HK-2 (cell line): ENCODE measurements at regions not wholly inside any gene's neighbourhood (a gene's known extent, or its start where the extent isn't known, plus 50 kb on each side); places are given as distances from the start of the nearest gene placed in this dataset.

Experiments
- DNase-seq: peaks from one replicate; pipeline ENCODE4 v3.0.0-alpha.2; 2018; ENCODE audit not compliant: unreplicated experiment

GRCh38 chr19:30152510-30153291, 210.7 kb downstream of the URI1 start:
- DNase-seq: no peak

DNA sequence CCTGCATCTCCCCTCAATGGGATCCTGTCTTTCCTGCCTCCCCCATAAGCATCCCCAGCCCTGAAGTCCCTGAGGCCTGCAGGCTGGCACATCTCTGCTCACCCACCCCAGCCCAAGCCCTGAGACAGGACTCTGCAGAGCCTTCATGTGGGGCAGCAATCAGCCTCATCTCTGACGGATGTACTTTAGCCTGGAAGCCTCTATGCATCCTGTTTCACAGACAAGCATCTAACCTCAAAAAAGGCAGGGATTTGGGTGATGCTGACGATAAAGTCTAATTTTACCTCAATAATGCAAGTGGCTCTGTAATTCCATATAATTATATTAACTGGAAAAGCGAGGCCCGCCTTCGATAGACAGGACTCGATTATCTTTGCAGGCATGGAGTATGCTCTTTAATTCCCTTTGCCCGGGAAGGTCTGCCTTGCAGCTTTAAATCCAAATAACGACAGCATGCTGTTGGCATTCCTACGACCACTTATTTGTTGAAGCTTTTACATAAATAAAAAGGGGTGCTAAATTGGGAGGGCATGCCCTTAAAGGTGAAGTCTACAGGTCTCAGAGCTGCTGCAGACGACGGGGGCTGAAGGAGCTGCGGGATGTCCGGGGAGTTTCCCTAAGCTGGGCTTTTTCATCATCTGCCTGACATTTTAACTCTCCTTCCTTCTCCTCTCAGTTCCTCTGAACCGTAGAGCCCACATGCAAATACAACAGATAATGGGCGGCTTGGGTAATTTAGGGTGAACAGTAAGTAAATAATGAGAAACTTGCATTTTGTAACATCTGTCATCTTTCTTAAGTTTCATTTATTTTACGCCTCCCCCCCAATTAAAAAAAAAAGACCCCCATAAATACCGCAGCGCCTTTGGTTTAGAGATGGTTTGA, 211.5 kb downstream of the URI1 start:
- DNase-seq: no peak

- no peak for DNase-seq
Observed at GRCh38 chr19:30154410-30154809, 212.4 kb downstream of the URI1 start.

DNA sequence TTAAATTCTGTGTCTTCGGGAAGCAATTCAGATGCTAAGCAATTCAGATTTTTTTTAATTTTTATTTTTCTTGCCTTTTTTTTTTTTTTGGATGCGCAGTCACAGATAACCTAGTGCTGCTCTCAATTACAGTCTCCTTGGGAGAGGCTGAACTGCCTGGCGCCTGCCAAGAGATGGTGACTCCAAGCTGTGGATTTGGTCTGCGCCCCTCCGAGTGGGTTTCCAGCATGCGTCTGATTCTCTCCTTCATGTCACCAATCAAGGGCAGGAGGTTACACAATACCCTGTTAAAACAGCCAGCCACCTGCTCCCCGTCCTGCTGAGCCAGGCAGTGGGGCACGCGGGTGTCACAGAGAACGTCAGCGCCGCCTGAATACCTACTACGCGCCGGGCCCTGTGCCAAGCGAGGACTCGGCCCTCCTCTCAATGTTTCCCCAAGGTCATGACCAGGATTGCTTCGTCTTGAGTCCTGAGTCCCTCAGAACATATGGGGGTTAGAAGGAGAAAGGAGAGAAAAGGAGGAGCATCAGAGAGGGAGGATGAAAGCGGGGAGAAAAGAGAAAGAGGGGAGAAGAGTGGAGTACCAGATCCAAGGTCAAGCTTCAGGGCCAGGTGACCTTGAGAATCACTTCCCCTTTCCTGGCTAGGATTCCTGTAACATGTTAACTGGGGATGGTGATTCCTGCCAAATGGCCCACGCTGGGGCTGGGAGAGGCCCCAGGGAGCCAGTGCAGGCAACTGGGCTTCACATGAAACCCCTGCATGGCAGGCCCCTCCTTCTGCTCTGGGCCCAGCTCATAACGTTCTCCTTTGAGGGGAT, 213.6 kb downstream of the URI1 start:
- DNase-seq: no peak

DNA sequence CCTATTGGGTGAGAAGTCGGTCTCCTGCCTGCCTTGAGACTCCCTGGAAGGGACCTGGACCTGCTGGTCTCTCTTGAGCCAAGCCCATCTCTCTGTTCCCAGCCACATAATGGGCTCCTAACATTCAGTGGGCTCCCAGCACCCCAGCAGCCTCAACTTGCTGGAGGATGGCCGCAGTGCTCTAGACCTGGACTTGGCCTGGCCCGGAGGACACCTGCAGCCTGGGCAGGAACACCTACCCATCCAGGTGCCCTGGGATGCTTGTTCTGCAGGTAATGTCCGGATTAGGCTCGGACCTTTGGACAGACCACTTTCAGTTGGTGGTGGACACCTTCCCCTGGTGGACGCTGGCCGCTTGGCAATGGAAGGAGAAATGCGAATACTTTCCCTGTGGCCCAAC, 214.6 kb downstream of the URI1 start:
- DNase-seq: no peak

GRCh38 chr19:30158067-30158892, 213.9 kb upstream of the ZNF536 start:
- no peak for DNase-seq

- no peak for DNase-seq
Observed at GRCh38 chr19:30158893-30159245, 213.3 kb upstream of the ZNF536 start.

GRCh38 chr19:30159636-30160035, 212.5 kb upstream of the ZNF536 start:
- no peak for DNase-seq

DNA sequence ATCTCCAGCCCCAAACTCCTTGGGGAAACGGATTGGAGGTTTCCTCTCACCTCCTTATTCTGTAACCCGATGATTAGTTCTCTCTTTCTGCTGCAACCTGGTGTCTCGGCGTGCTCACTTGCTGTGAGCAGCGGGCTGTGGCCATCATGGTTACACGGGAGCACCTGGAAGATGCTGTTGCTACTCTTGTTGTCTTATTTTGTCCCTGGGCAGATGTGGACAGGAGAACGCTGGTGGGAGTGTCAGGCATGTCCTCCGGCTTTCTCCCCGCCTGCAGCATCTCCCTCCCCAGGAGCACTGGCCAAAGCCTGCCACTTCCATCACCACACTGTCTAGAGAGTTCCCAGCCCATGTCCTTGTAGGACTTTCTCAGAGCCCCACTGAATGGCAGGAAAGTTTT, 211.8 kb upstream of the ZNF536 start:
- DNase-seq: no peak

GRCh38 chr19:30161021-30161655, 211.0 kb upstream of the ZNF536 start:
- DNase-seq: no peak

GRCh38 chr19:30161770-30162169, 210.4 kb upstream of the ZNF536 start:
- no peak for DNase-seq

- DNase-seq: no peak
Observed at GRCh38 chr19:30162718-30163117, 209.5 kb upstream of the ZNF536 start.

DNA sequence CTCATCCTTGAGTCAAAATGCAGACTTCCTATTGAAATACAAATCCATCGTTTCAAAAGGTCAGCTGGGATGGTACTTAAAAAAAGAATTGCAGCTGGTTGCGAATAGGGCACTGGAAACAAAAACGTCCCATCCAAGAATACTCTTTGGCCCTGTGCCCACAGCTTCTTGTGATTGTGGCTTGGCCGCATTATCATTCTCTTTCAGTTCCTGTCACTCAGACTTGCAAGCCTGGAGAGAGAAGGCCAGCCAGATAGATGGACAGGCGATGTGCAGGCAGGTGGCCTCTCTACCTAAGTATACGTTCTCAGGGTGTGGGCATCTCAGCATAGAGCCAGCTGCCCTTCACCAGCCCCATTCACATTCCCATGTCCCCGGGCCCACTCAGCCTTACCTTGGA, 208.5 kb upstream of the ZNF536 start:
- no peak for DNase-seq

DNA sequence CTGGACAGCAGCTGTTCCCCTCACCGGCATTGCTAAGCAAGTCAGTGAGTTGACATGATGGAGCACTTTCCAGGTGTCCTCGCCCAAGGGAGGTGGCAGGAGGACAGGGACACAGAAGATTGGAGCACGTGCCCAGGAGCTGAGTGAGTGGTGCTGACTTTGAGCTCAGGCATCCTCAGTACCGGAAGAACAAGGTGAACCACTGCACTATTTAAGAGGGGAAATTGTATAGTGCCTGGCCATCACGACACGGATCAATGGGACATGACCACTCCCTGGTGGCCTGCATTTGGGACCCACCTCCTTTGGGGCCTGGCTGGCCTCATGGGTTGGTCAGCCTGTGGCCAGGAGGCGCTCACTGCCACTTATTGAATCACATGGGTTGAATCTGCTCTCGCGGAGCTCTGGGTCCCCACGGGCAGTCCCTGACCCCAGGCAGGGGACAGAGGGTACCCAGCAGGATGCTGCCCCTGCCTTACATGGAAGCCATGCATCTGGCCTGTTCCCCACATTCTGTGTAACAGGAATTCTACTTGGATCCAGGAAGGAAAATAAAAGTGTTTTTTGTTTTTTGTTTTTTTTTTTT, 206.9 kb upstream of the ZNF536 start:
- DNase-seq: no peak

DNA sequence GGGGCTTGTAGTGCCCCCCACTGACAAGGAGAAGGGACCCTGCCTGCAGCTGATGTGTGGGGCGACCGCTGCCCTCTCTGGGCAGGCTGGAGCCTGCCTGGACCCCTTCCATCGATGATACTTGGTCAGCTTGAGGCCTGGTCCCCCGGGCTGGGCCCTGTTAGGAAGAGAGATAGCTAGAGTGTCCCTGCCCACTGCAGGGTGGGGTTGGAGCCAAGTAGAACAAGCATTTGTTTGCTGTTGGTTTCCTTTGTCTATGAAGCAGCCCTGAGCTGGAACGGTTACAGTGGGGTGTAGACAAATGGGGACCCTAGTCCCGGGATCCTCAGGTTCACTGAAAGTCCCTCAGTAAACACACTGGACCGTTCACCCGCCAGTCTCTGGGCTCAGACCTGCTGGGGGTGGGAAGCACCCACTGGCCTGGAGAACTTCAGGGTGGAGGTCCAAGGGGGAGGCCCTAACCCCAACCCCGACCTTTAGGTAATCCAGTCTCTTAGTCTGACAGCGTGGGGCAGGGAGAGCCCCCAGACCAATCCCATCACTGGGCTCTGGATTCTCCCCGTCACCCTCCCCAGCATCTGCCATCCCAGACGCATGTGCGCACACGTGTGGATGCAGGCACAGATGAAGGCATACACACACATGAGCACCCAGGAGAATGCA, 204.8 kb upstream of the ZNF536 start:
- no peak for DNase-seq

- DNase-seq: no peak
Observed at GRCh38 chr19:30167976-30168635, 204.1 kb upstream of the ZNF536 start.

- DNase-seq: no peak
Observed at GRCh38 chr19:30168760-30169159, 203.4 kb upstream of the ZNF536 start.

DNA sequence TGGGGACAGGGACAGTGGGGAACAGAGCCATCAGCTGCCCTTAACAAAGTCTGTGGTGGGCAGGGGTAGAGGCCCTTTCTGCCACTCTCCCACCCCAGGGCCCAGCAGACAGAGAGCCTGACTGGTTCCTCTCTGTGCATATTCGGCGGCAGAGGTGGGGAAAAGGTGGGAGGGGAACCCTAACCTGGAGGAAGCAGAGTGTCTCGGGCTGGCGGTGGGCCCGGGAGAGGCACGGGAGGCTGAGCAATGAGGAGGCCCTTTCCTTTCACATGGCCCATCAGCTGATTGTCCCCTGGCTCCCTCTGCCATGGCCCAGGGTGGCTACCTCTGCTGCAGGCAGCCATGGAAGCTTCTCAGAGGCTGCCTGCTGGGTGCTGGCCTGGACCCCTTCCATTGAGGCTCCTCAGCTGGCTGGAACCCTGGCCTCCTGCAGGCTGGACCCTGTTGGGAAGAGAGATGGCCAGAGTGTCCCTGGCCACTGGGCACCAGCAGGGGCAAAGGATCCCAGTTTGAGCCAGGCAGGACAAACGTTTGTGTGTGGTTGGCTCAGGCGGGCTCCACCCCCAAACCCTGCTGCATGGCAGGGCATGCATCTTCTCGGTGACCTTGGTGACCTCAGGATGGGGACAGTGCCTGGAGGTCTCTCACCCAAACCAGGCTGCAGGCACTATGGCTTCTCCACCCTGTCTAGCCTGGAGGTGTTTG, 202.8 kb upstream of the ZNF536 start:
- no peak for DNase-seq

GRCh38 chr19:30170081-30170480, 202.1 kb upstream of the ZNF536 start:
- no peak for DNase-seq
